Dedifferentiated amniotic fluid mesenchymal stem cell (primary cell): ENCODE measurements at regions not wholly inside any gene's neighbourhood (a gene's known extent, or its start where the extent isn't known, plus 50 kb on each side); places are given as distances from the start of the nearest gene placed in this dataset.

ENCODE experiments used
- DNase-seq: peaks from one replicate; pipeline ENCODE4 v3.0.0-alpha.2; 2016; ENCODE audit errors: extremely low spot score

GRCh38 chr2:136572335-136572734 lies 193.0 kb upstream of the THSD7B start:
- no peak for DNase-seq

DNA sequence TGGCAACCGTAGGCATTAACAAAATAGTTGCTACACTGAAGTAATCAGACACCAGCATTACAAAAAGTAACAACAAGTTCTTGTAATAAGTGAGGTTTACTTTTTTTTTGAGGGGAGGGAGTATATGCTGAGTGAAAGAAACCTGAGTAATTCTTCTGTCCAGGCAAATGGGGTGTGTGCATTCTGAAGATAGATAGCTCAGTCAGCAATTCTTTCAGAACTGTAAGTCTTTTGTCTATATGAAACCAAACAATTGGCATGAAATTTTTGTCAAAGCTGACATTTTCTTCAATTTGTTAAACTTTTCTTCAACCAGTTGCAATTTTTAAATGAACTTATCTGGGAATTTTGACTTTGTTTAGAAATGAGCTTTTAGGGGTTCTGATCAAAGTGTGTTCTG lies 208.1 kb upstream of the THSD7B start:
- no peak for DNase-seq

GRCh38 chr2:136550181-136550580 lies 215.2 kb upstream of the THSD7B start:
- no peak for DNase-seq

GRCh38 chr2:136539355-136539754 lies 226.0 kb upstream of the THSD7B start:
- DNase-seq = no peak

DNA sequence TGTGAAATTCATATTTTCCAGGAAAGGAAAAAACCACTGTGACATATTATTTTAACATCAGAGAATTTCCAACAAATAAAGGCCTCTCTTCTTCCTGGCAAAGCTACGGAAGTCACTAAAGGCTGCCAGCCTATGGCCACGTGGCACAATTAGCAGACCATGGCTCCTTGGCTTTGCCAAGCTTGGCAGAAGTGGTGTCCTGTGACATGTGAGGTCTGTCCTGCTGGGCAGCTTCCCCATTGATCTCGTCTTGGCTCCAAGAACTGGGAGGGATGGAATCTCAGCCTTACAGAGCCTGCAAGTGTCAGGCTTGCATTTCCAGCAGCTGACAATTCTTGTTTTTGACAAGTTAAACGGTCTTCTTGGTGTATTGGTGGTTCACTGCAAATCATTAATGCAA lies 226.9 kb upstream of the THSD7B start:
- DNase-seq = no peak

GRCh38 chr2:136534811-136535210 lies 230.5 kb upstream of the THSD7B start:
- DNase-seq = no peak

GRCh38 chr2:136532171-136532570 lies 233.2 kb upstream of the THSD7B start:
- no peak for DNase-seq

- DNase-seq = no peak
Measured at GRCh38 chr2:136531731-136532130, 233.6 kb upstream of the THSD7B start.

DNA sequence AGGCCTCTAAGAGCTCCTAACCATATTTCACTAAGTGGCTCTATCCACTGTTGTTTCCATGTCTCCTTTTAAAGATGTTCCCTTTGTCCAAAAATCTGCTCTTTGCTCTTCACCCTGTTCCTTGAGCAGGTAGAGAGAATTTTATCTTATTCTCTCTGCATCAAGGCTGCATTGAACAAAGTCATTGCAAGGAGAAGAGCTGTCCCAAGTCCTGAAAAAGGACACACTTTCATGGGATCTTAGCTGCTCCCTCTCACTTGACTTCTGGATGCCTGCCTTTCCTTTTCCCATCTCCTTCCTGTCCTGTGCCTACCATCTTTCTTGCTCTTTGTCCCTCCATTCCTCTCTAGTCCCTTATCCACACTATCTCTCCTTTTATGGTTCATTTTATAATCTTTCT lies 235.2 kb upstream of the THSD7B start:
- no peak for DNase-seq

DNA sequence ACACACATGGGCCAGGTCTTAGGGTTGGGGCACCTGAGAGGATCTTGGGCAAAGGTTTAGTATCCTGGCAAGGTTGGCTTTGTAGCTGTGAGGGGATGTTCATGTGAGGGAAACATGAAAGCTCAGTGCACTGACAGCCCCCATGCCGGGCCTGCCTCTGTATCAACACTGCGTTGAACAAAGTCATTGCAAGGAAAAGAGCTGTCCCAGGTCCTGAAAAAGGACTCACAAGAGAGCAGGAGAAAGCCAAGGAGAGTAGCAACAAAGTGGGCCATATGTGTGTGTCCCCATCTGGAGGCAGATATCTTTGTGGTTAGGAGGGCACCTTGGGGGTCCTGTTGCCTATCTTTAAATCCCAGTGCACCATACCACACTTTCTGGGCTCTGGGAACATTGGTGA lies 237.8 kb upstream of the THSD7B start:
- DNase-seq = no peak

- no peak for DNase-seq
Measured at GRCh38 chr2:136522724-136523123, 242.6 kb upstream of the THSD7B start.

DNA sequence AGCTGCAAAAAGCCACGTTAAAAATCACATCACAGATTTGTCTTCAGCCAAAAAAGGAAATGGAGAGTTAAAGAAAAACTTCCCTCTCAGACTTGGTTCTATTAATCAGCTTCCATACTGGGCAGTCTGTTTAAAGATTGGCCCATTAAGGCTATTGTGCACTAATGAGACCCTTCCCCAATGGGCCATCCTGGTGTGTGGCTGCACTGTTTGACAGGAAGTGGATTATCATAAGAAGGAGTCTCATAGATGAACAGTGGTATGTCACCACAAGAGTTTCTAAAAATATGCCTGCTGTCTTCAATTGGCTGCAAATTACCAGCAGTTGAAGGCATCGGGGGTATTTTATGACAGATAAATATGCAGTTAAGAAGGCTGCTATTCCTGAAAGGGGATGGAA lies 247.6 kb upstream of the THSD7B start:
- no peak for DNase-seq

- no peak for DNase-seq
Measured at GRCh38 chr2:136510244-136510643, 255.1 kb upstream of the THSD7B start.

DNA sequence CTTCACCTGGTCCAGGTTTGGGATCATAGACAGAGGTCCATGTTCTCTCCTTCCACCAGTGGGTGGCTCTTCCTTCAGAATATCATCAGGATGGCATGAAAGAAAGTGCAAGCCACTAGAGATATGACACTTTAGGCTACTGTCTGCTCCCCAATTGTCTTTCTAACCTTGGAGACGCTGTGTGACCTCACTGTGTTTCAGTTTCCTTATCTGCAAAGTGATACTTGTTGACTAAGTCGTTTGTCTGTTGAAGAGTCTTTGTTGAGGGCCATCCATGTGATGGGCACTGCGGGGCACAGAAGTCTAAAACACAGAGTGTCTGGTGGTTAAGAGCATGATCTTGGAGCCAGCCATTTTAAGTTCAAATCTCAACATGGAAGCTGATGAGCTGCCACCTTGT lies 259.9 kb upstream of the THSD7B start:
- no peak for DNase-seq

DNA sequence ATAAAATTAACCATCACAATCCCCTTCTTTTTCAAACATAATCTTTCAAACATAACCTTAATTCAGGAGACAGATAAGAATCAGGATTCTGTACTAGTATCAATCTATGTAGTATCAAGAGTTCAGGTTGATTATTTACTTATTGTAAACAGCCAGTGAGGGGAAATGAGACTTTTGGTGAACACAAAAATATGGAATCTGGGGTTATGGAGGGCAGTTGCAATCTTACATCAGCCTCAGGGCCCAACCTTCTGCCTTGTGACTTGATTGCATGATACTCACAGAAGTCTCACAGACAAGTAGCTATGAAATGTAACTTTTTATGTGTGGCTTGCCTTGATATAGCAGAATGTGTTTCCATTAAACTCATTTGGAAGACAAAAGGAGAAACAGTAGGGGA lies 262.7 kb upstream of the THSD7B start:
- no peak for DNase-seq

DNA sequence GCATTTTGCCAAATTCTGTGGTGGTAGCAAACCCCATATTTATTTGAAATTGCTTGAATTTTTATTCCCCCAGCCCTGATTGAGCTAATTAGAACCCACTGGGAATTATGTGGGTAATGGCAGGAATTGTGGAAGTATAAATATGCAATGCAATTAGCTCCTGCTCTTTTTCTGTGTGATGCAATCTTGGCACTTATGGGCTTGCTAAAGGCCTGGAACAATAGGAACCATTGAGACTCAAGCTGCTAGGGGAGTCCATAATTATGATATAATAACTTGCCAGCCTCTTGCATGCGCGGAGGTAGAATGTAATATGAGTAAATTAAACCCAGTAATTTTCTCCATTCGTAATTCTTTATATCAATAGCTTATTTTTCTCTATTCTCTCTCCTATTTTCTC lies 267.6 kb upstream of the THSD7B start:
- no peak for DNase-seq

DNA sequence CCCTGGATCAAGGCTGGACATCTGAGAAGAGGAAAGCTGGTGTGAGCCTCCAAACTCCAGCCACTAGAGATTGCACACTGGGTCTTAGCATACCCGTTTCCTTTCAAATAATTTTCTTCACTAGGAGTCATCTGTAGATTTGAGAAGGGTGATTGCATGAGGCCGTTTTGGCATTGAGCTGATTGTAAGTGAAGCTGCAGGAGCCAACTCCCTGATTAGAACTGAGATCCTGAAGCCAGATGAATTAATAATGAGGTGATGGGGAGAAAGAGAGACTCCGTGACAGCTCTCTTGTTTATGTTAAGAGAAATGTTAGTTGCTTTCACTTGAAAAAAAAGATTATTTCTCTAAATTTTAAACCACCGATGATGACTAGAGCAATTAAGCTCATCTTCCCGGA lies 268.4 kb upstream of the THSD7B start:
- no peak for DNase-seq

- no peak for DNase-seq
Measured at GRCh38 chr2:136495636-136496035, 269.7 kb upstream of the THSD7B start.

DNA sequence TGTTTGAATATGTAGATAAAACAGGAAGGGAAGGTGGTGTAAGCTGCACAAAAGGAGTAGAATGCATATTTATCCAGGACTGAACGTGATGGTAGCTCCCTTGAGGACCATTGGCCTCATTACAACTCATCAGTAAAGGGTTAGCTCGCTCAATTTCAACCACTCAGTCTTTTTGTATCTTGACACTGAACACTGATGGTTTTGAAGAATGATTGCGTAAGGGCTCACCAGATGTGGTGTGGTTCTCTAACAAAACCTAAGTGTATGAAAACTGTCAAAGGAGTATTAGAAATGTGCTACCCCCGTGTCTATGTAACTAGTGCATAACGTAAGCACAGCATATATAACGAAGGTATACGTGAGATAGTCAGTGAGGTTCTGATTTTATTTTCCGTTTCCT lies 272.4 kb upstream of the THSD7B start:
- no peak for DNase-seq

DNA sequence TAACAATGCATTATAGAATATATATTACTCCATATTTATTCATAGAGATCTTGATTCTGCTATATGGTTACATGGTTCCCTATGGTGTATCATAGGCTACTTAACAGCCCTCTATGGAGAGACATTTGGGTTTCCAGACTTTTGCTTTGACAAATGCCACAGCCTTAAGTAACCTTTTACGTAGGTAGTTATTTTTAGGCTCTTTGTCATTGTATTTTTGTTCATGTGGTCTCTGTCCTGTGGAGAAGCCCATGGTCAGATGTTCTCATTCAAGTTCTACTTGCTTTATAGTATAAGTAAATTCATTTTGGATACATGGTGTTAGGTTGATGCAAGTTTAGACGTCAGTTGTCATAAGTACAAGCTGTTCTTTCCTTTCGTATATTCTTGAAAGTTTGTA lies 275.2 kb upstream of the THSD7B start:
- no peak for DNase-seq

- DNase-seq = no peak
Measured at GRCh38 chr2:136487421-136487820, 277.9 kb upstream of the THSD7B start.

DNA sequence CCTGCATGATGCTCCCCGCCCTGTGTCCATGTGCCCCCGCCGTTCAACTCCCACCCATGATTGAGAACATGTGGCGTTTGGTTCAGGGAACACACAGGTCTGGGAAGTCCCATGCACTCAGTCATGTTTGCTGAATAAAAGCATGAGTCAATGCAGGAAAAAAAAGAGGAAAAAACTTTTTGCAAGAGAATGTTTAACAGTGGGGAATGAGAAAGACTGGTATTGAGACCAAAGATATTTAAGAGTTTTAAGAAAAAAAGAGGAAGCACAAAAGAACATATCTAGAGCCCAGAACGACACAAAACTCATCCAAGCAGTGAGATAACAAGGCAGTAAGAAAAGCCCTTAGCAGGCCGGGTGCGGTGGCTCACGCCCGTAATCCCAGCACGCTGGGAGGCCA lies 279.2 kb upstream of the THSD7B start:
- DNase-seq = no peak

GRCh38 chr2:136482966-136483365 lies 282.4 kb upstream of the THSD7B start:
- no peak for DNase-seq

GRCh38 chr2:136482006-136482405 lies 283.3 kb upstream of the THSD7B start:
- no peak for DNase-seq

DNA sequence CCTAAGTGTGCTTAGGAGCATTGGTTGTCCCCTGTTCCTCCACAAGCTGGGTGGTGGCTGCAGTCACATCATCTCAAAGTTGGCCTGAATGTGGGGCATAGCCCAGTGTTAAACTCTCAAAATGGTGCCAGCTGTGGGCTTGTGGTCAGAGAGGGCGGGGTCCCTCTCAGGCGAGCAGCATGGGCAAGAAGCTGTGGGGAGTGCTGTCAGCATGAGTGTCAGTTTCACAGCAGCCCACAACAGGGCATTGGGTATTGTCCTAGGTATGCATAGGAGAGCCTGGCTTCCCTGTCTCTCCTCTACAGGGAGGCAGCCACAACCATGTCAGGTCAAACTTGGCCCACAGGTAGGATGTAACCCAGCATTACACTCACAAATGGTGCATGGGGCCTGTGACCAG lies 285.6 kb upstream of the THSD7B start:
- DNase-seq = no peak
